Gastrocnemius medialis (tissue), 4 donors: ENCODE measurements at regions not wholly inside any gene's neighbourhood (a gene's known extent, or its start where the extent isn't known, plus 50 kb on each side); places are given as distances from the start of the nearest gene placed in this dataset.

Experiments used
- ATAC-seq, 2 donors: fragments of 150-250 bp; one replicate each; pipeline ENCODE4 v1.9.1; 2016
- DNase-seq, 2 donors: peaks; one replicate each; pipeline ENCODE4 v3.0.0-alpha.2; 2019
- H3K27ac ChIP-seq, 4 donors: fragments of 200-600 bp; sonication (generic); 1 replicate in 1 of 4; 2 replicates in 3 of 4; pipeline ENCODE4 v1.5.1; 2016 to 2018; ENCODE audit warnings: mild to moderate bottlenecking in 2 of 4, moderate library complexity in 1 of 4
- H3K27me3 ChIP-seq, 3 donors: fragments of 200-600 bp; sonication (generic) in 2 of 3; 1 replicate in 1 of 3; 2 replicates in 2 of 3; pipeline versions ENCODE4 v1.5.1 to v1.6.0; 2016 to 2019; ENCODE audit warnings: mild to moderate bottlenecking in 1 of 3, moderate library complexity in 1 of 3
- H3K36me3 ChIP-seq, 2 donors: fragments of 200-600 bp; sonication (generic) in 1 of 2; one replicate each; pipeline ENCODE4 v1.5.1; 2017 to 2018
- H3K4me1 ChIP-seq, 2 donors: fragments of 200-600 bp; sonication (generic) in 1 of 2; one replicate each; pipeline ENCODE4 v1.5.1; 2016 to 2017; ENCODE audit warnings: mild to moderate bottlenecking in 2 of 2
- H3K4me3 ChIP-seq, 4 donors: fragments of 200-600 bp; sonication (generic) in 3 of 4; 1 replicate in 1 of 4; 2 replicates in 3 of 4; pipeline ENCODE4 v1.5.1; 2016 to 2019; ENCODE audit warnings: mild to moderate bottlenecking in 2 of 4
- H3K9me3 ChIP-seq, 3 donors: fragments of 200-600 bp; sonication (generic) in 2 of 3; 1 replicate in 1 of 3; 2 replicates in 2 of 3; pipeline ENCODE4 v1.5.1; 2016 to 2019
- CTCF ChIP-seq, 5 experiments: fragments of 450-650 bp in 3 of 5; fragments of 200-600 bp in 2 of 5; sonication (generic) in 2 of 5; IDR thresholded peaks in 4 of 5; conservative IDR thresholded peaks in 1 of 5; 1 replicate in 4 of 5; 2 replicates in 1 of 5; pipeline ENCODE4 v1.5.1; 2016 to 2019; ENCODE audit warnings: antibody characterized with exemption in 5 of 5, mild to moderate bottlenecking in 3 of 5, moderate library complexity in 3 of 5
- POLR2A ChIP-seq, 2 donors: fragments of 450-650 bp; IDR thresholded peaks; one replicate each; pipeline ENCODE4 v1.6.1; 2017; ENCODE audit warnings: antibody characterized with exemption in 2 of 2, mild to moderate bottlenecking in 2 of 2, moderate library complexity in 2 of 2
- in situ Hi-C, 4 donors: fragments of 200-750 bp; cut with MboI; loops; one replicate each; pipeline versions ENCODE4 v1.15.0 to v1.8.0; 2017; ENCODE audit warnings: low sequenced_read_pairs in 4 of 4
- intact Hi-C: fragments of 100-400 bp; cut with DNase I; formaldehyde crosslinking; loops from one replicate; pipeline ENCODE4 v1.15.1; 2023; ENCODE audit warnings: low total_unique reads

- Histone ChIP-seq H3K4me1 (peaks cover 17 to 22% of the 10 kb centered on the region in 2 donors), H3K27me3 (no peaks in the 10 kb centered on the region), H3K9me3 (no peaks in the 10 kb centered on the region), H3K4me3 (no peak overlapping the region), H3K36me3 (no peaks in the 10 kb centered on the region), H3K27ac (peak overlapping the region in 1 of 4 donors; percentile 15)
- DNase-seq, result no peak
- in situ Hi-C loops (no loop called here), intact Hi-C loops (no loop called here)
- ATAC-seq, result no peak
- TF ChIP-seq CTCF (IDR thresholded peaks at IDR 0.05 in 4 of 5, conservative IDR thresholded peaks at IDR 0.05 in 1 of 5) (no peak), POLR2A (IDR thresholded peaks at IDR 0.05) (no peak)
Observed at GRCh38 chr10:91022390-91022789, 101.5 kb upstream of the ANKRD1 start.

- no peak overlapping the region for H3K4me3 ChIP-seq
- TF ChIP-seq POLR2A (IDR thresholded peaks at IDR 0.05) (no peak), CTCF (IDR thresholded peaks at IDR 0.05 in 4 of 5, conservative IDR thresholded peaks at IDR 0.05 in 1 of 5) (no peak)
- peaks cover 17 to 22% of the 10 kb centered on the region in 2 donors for H3K4me1 ChIP-seq
- intact Hi-C loops, result no loop called here
- H3K36me3 ChIP-seq, result no peaks in the 10 kb centered on the region
- in situ Hi-C loops, result no loop called here
- ATAC-seq, result no peak
- H3K27me3 ChIP-seq, result no peaks in the 10 kb centered on the region
- no peak for DNase-seq
- peak overlapping the region in 2 of 4 donors; percentile 7 to 15 for H3K27ac ChIP-seq
- H3K9me3 ChIP-seq, result no peaks in the 10 kb centered on the region
Observed at GRCh38 chr10:91022924-91023699, 102.2 kb upstream of the ANKRD1 start.

GRCh38 chr10:91023700-91024398 lies 103.0 kb upstream of the ANKRD1 start:
- intact Hi-C loops, result no loop called here
- Histone ChIP-seq H3K4me1 (peaks cover 17 to 22% of the 10 kb centered on the region in 2 donors), H3K36me3 (no peaks in the 10 kb centered on the region), H3K27me3 (no peaks in the 10 kb centered on the region), H3K4me3 (no peak overlapping the region), H3K9me3 (no peaks in the 10 kb centered on the region), H3K27ac (peak overlapping the region in 1 of 4 donors; percentile 15)
- no peak for TF ChIP-seq CTCF (IDR thresholded peaks at IDR 0.05 in 4 of 5, conservative IDR thresholded peaks at IDR 0.05 in 1 of 5)
- no peak for TF ChIP-seq POLR2A (IDR thresholded peaks at IDR 0.05)
- no peak for DNase-seq
- no peak for ATAC-seq
- in situ Hi-C loops, result no loop called here

- no peaks in the 10 kb centered on the region for H3K9me3 ChIP-seq
- in situ Hi-C loops (no loop called here), intact Hi-C loops (no loop called here)
- ATAC-seq, result no peak
- H3K4me1 ChIP-seq, result peaks cover 17 to 22% of the 10 kb centered on the region in 2 donors
- H3K27me3 ChIP-seq, result no peaks in the 10 kb centered on the region
- no peaks in the 10 kb centered on the region for H3K36me3 ChIP-seq
- no peak overlapping the region for H3K27ac ChIP-seq
- TF ChIP-seq POLR2A (IDR thresholded peaks at IDR 0.05) (no peak), CTCF (IDR thresholded peaks at IDR 0.05 in 4 of 5, conservative IDR thresholded peaks at IDR 0.05 in 1 of 5) (no peak)
- no peak overlapping the region for H3K4me3 ChIP-seq
- no peak for DNase-seq
Observed at GRCh38 chr10:91024541-91024940, 103.7 kb upstream of the ANKRD1 start.
